CD4-positive, CD25-positive, alpha-beta regulatory T cell (primary cell): ENCODE measurements at regions not wholly inside any gene's neighbourhood (a gene's known extent, or its start where the extent isn't known, plus 50 kb on each side); places are given as distances from the start of the nearest gene placed in this dataset.

Experiments used
- ATAC-seq, 2 donors: fragments of 150-1000 bp; cut with Tn5 transposase; one replicate each; pipeline ENCODE4 v1.10.0; 2021; ENCODE audit warnings: low read depth in 2 of 2, moderate number of reproducible peaks in 2 of 2, moderate library complexity in 1 of 2
- DNase-seq, 3 donors: peaks; one replicate each; pipeline versions ENCODE4 v3.0.0 to v3.0.0-alpha.2; 2012 to 2022; ENCODE audit warnings: mixed read lengths in 1 of 3
- H3K27ac ChIP-seq: one replicate; pipeline ENCODE4 v1.7.0; 2013; ENCODE audit warnings: mild to moderate bottlenecking, low read length; ENCODE audit not compliant: insufficient read depth, poor library complexity, severe bottlenecking
- H3K27me3 ChIP-seq: one replicate; pipeline ENCODE4 v1.7.0; 2013; ENCODE audit warnings: low read length; ENCODE audit not compliant: control insufficient read depth, insufficient read depth
- H3K36me3 ChIP-seq: one replicate; pipeline ENCODE4 v1.7.0; 2013; ENCODE audit warnings: mild to moderate bottlenecking, low read length, moderate library complexity; ENCODE audit not compliant: control insufficient read depth, insufficient read depth
- H3K4me1 ChIP-seq: 2 replicates; pipeline ENCODE4 v1.7.0; 2013; ENCODE audit warnings: mild to moderate bottlenecking, low read length; ENCODE audit not compliant: insufficient read depth, control insufficient read depth, poor library complexity, severe bottlenecking
- H3K4me3 ChIP-seq: one replicate; pipeline ENCODE4 v1.7.0; 2013; ENCODE audit warnings: low read depth, mild to moderate bottlenecking, low read length, moderate library complexity
- H3K9me3 ChIP-seq, 2 experiments: 1 replicate in 1 of 2; 2 replicates in 1 of 2; pipeline ENCODE4 v1.7.0; 2013; ENCODE audit warnings: low read length in 2 of 2, mild to moderate bottlenecking in 1 of 2, moderate library complexity in 1 of 2; ENCODE audit not compliant: control insufficient read depth in 2 of 2
- H3K27ac Mint-ChIP-seq, 3 donors: one replicate each; pipeline ENCODE4 v1.8.0; 2020 to 2022; ENCODE audit warnings: mild to moderate bottlenecking in 3 of 3, mixed read lengths in 3 of 3, moderate library complexity in 2 of 3
- H3K27me3 Mint-ChIP-seq: one replicate; pipeline ENCODE4 v1.8.0; 2022; ENCODE audit warnings: mild to moderate bottlenecking, mixed read lengths
- H3K36me3 Mint-ChIP-seq: one replicate; pipeline ENCODE4 v1.8.0; 2020; ENCODE audit warnings: mixed read lengths
- H3K4me1 Mint-ChIP-seq, 4 donors: one replicate each; pipeline ENCODE4 v1.8.0; 2020 to 2022; ENCODE audit warnings: mixed read lengths in 4 of 4, mild to moderate bottlenecking in 1 of 4
- H3K4me3 Mint-ChIP-seq, 4 donors: one replicate each; pipeline ENCODE4 v1.8.0; 2020 to 2022; ENCODE audit warnings: mild to moderate bottlenecking in 4 of 4, mixed read lengths in 4 of 4, moderate library complexity in 3 of 4
- H3K9me3 Mint-ChIP-seq, 7 donors: one replicate each; pipeline ENCODE4 v1.8.0; 2020 to 2022; ENCODE audit warnings: mixed read lengths in 7 of 7, mild to moderate bottlenecking in 3 of 7, moderate library complexity in 2 of 7

- H3K27ac Mint-ChIP-seq = no peak overlapping the region
- no peak overlapping the region for H3K4me3 Mint-ChIP-seq
Measured at GRCh38 chrX:33465137-33465536, 253.8 kb upstream of the DMD start.

GRCh38 chrX:33457102-33457501, 245.8 kb upstream of the DMD start:
- no peak overlapping the region for H3K27ac Mint-ChIP-seq
- H3K4me3 ChIP-seq = no peak overlapping the region
- no peaks in the 10 kb centered on the region for H3K4me1 Mint-ChIP-seq
- no peaks in the 10 kb centered on the region for H3K27me3 Mint-ChIP-seq
- no peaks in the 10 kb centered on the region for H3K27me3 ChIP-seq
- DNase-seq (no peak), ATAC-seq (no peak)
- no peak overlapping the region for H3K4me3 Mint-ChIP-seq
- no peaks in the 10 kb centered on the region for H3K36me3 ChIP-seq
- H3K27ac ChIP-seq = no peak overlapping the region
- H3K9me3 ChIP-seq = peaks cover 0 to 4% of the 10 kb centered on the region in 2 experiments
- H3K4me1 ChIP-seq = no peaks in the 10 kb centered on the region
- H3K36me3 Mint-ChIP-seq = no peaks in the 10 kb centered on the region
- H3K9me3 Mint-ChIP-seq = peaks cover 0 to 8% (median 2%) of the 10 kb centered on the region in 7 donors

More at GRCh38 chrX:33465137-33465536, 253.8 kb upstream of the DMD start:
- Mint-ChIP-seq H3K27me3 (no peaks in the 10 kb centered on the region), H3K36me3 (no peaks in the 10 kb centered on the region), H3K4me1 (no peaks in the 10 kb centered on the region), H3K9me3 (peaks cover 0 to 7% (median 0%) of the 10 kb centered on the region in 7 donors)
- DNase-seq (no peak), ATAC-seq (no peak)
- Histone ChIP-seq H3K9me3 (no peaks in the 10 kb centered on the region), H3K4me1 (no peaks in the 10 kb centered on the region), H3K36me3 (no peaks in the 10 kb centered on the region), H3K27me3 (no peaks in the 10 kb centered on the region), H3K27ac (no peak overlapping the region), H3K4me3 (no peak overlapping the region)

- H3K27ac Mint-ChIP-seq = no peak overlapping the region
- no peaks in the 10 kb centered on the region for H3K36me3 Mint-ChIP-seq
Measured at GRCh38 chrX:33447285-33447684, 235.9 kb upstream of the DMD start.

GRCh38 chrX:33434256-33435092, 223.1 kb upstream of the DMD start:
- no peaks in the 10 kb centered on the region for H3K36me3 Mint-ChIP-seq
- peaks cover 0 to 3% (median 2%) of the 10 kb centered on the region in 7 donors for H3K9me3 Mint-ChIP-seq
- H3K4me1 ChIP-seq = no peaks in the 10 kb centered on the region
- H3K27me3 Mint-ChIP-seq = no peaks in the 10 kb centered on the region
- H3K36me3 ChIP-seq = no peaks in the 10 kb centered on the region
- H3K4me1 Mint-ChIP-seq = no peaks in the 10 kb centered on the region
- no peak overlapping the region for H3K27ac Mint-ChIP-seq
- ATAC-seq (no peak), DNase-seq (peak in 2 of 3 donors; percentile 12 to 54)
- no peak overlapping the region for H3K4me3 ChIP-seq
- no peaks in the 10 kb centered on the region for H3K9me3 ChIP-seq
- no peak overlapping the region for H3K4me3 Mint-ChIP-seq
- no peaks in the 10 kb centered on the region for H3K27me3 ChIP-seq
- no peak overlapping the region for H3K27ac ChIP-seq

More at GRCh38 chrX:33447285-33447684, 235.9 kb upstream of the DMD start:
- no peak overlapping the region for H3K4me3 ChIP-seq
- no peaks in the 10 kb centered on the region for H3K4me1 ChIP-seq
- no peaks in the 10 kb centered on the region for H3K4me1 Mint-ChIP-seq
- H3K27ac ChIP-seq = no peak overlapping the region
- no peak overlapping the region for H3K4me3 Mint-ChIP-seq
- no peaks in the 10 kb centered on the region for H3K27me3 ChIP-seq
- H3K9me3 ChIP-seq = no peaks in the 10 kb centered on the region
- no peak for ATAC-seq
- no peak for DNase-seq
- H3K9me3 Mint-ChIP-seq = peaks cover 0 to 3% (median 0%) of the 10 kb centered on the region in 7 donors
- no peaks in the 10 kb centered on the region for H3K27me3 Mint-ChIP-seq
- no peaks in the 10 kb centered on the region for H3K36me3 ChIP-seq

- no peaks in the 10 kb centered on the region for H3K4me1 Mint-ChIP-seq
- H3K9me3 Mint-ChIP-seq = peaks cover 0 to 10% (median 2%) of the 10 kb centered on the region in 7 donors
- ATAC-seq (no peak), DNase-seq (no peak)
- H3K4me3 ChIP-seq = no peak overlapping the region
- no peaks in the 10 kb centered on the region for H3K36me3 ChIP-seq
- H3K27me3 Mint-ChIP-seq = no peaks in the 10 kb centered on the region
- no peaks in the 10 kb centered on the region for H3K4me1 ChIP-seq
- H3K27ac Mint-ChIP-seq = peak overlapping the region in 1 of 3 donors; percentile 52
- no peaks in the 10 kb centered on the region for H3K27me3 ChIP-seq
- no peak overlapping the region for H3K27ac ChIP-seq
- H3K9me3 ChIP-seq = peaks cover 2 to 3% of the 10 kb centered on the region in 2 experiments
- no peak overlapping the region for H3K4me3 Mint-ChIP-seq
- H3K36me3 Mint-ChIP-seq = no peaks in the 10 kb centered on the region
Measured at GRCh38 chrX:33416273-33416805, 205.0 kb upstream of the DMD start.

- no peaks in the 10 kb centered on the region for H3K27me3 ChIP-seq
- DNase-seq = no peak
- H3K4me1 Mint-ChIP-seq = no peaks in the 10 kb centered on the region
Measured at GRCh38 chrX:33415459-33415858, 204.1 kb upstream of the DMD start.

GRCh38 chrX:33385546-33385945, 174.2 kb upstream of the DMD start:
- H3K4me3 ChIP-seq = no peak overlapping the region
- no peaks in the 10 kb centered on the region for H3K27me3 Mint-ChIP-seq

More at GRCh38 chrX:33415459-33415858, 204.1 kb upstream of the DMD start:
- H3K27ac ChIP-seq = no peak overlapping the region
- ATAC-seq = no peak
- H3K27me3 Mint-ChIP-seq = no peaks in the 10 kb centered on the region
- H3K27ac Mint-ChIP-seq = no peak overlapping the region
- peaks cover 0 to 10% (median 5%) of the 10 kb centered on the region in 7 donors for H3K9me3 Mint-ChIP-seq
- peaks cover 2 to 3% of the 10 kb centered on the region in 2 experiments for H3K9me3 ChIP-seq
- H3K4me1 ChIP-seq = no peaks in the 10 kb centered on the region
- H3K36me3 Mint-ChIP-seq = no peaks in the 10 kb centered on the region
- no peaks in the 10 kb centered on the region for H3K36me3 ChIP-seq
- H3K4me3 Mint-ChIP-seq = no peak overlapping the region
- no peak overlapping the region for H3K4me3 ChIP-seq

More at GRCh38 chrX:33385546-33385945, 174.2 kb upstream of the DMD start:
- Histone ChIP-seq H3K27me3 (no peaks in the 10 kb centered on the region), H3K9me3 (peaks cover 0 to 1% of the 10 kb centered on the region in 2 experiments), H3K27ac (no peak overlapping the region), H3K36me3 (no peaks in the 10 kb centered on the region), H3K4me1 (no peaks in the 10 kb centered on the region)
- ATAC-seq (no peak), DNase-seq (no peak)
- H3K4me3 Mint-ChIP-seq = no peak overlapping the region
- H3K4me1 Mint-ChIP-seq = no peaks in the 10 kb centered on the region
- H3K27ac Mint-ChIP-seq = no peak overlapping the region
- H3K9me3 Mint-ChIP-seq = peaks cover 0 to 8% (median 3%) of the 10 kb centered on the region in 7 donors
- H3K36me3 Mint-ChIP-seq = no peaks in the 10 kb centered on the region
